ENCODE measurements at regions not wholly inside any gene's neighbourhood (a gene's known extent, or its start where the extent isn't known, plus 50 kb on each side); places are given as distances from the start of the nearest gene placed in this dataset.

- no peak for DNase-seq
- TF ChIP-seq CTCF (IDR thresholded peaks at IDR 0.05) = no peak
- intact Hi-C loops (cut with DNase I) = no loop called here
Measured at GRCh38 chr10:130243015-130243414, 106.8 kb downstream of the GLRX3 start.

GRCh38 chr10:130244031-130244927 lies 108.1 kb downstream of the GLRX3 start:
- Histone ChIP-seq H3K4me1 (no peaks in the 10 kb centered on the region), H3K36me3 (no peaks in the 10 kb centered on the region), H3K27ac (no peak overlapping the region), H3K9ac (ENCODE audit: low read depth in 2 of 2, low read length in 2 of 2) (no peak overlapping the region), H3K27me3 (no peaks in the 10 kb centered on the region), H3K4me3 (no peak overlapping the region), H3K9me3 (no peaks in the 10 kb centered on the region)
- no peak for TF ChIP-seq CTCF (IDR thresholded peaks at IDR 0.05)
- no peak for DNase-seq
- intact Hi-C loops (cut with DNase I) = no loop called here

More at GRCh38 chr10:130243015-130243414, 106.8 kb downstream of the GLRX3 start:
- no peak overlapping the region for H3K4me3 ChIP-seq
- no peaks in the 10 kb centered on the region for H3K9me3 ChIP-seq
- H3K4me1 ChIP-seq = no peaks in the 10 kb centered on the region
- H3K36me3 ChIP-seq = no peaks in the 10 kb centered on the region
- no peak overlapping the region for H3K27ac ChIP-seq
- H3K27me3 ChIP-seq = no peaks in the 10 kb centered on the region
- no peak overlapping the region for H3K9ac ChIP-seq (ENCODE audit: low read depth in 2 of 2, low read length in 2 of 2)

GRCh38 chr10:130244928-130245495 lies 108.8 kb downstream of the GLRX3 start:
- H3K9ac ChIP-seq (ENCODE audit: low read depth in 2 of 2, low read length in 2 of 2) = no peak overlapping the region
- H3K4me1 ChIP-seq = no peaks in the 10 kb centered on the region
- intact Hi-C loops (cut with DNase I) = no loop called here
- no peaks in the 10 kb centered on the region for H3K9me3 ChIP-seq
- DNase-seq = no peak
- no peaks in the 10 kb centered on the region for H3K27me3 ChIP-seq
- TF ChIP-seq CTCF (IDR thresholded peaks at IDR 0.05) = no peak
- no peak overlapping the region for H3K27ac ChIP-seq
- no peaks in the 10 kb centered on the region for H3K36me3 ChIP-seq
- no peak overlapping the region for H3K4me3 ChIP-seq

GRCh38 chr10:130246113-130246512 lies 109.9 kb downstream of the GLRX3 start:
- intact Hi-C loops (cut with DNase I) = no loop called here
- Histone ChIP-seq H3K36me3 (no peaks in the 10 kb centered on the region), H3K4me3 (no peak overlapping the region), H3K4me1 (no peaks in the 10 kb centered on the region), H3K27me3 (no peaks in the 10 kb centered on the region), H3K9ac (ENCODE audit: low read depth in 2 of 2, low read length in 2 of 2) (no peak overlapping the region), H3K9me3 (no peaks in the 10 kb centered on the region), H3K27ac (no peak overlapping the region)
- no peak for DNase-seq
- no peak for TF ChIP-seq CTCF (IDR thresholded peaks at IDR 0.05)

GRCh38 chr10:130250127-130250526 lies 113.9 kb downstream of the GLRX3 start:
- H3K4me3 ChIP-seq = no peak overlapping the region
- H3K4me1 ChIP-seq = no peaks in the 10 kb centered on the region
- no peak overlapping the region for H3K27ac ChIP-seq
- no peak for DNase-seq
- no peak overlapping the region for H3K9ac ChIP-seq (ENCODE audit: low read depth in 2 of 2, low read length in 2 of 2)
- no peaks in the 10 kb centered on the region for H3K9me3 ChIP-seq
- intact Hi-C loops (cut with DNase I) = no loop called here
- no peaks in the 10 kb centered on the region for H3K36me3 ChIP-seq
- no peaks in the 10 kb centered on the region for H3K27me3 ChIP-seq
- no peak for TF ChIP-seq CTCF (IDR thresholded peaks at IDR 0.05)
